Astrocyte of the cerebellum (primary cell): ENCODE measurements at regions not wholly inside any gene's neighbourhood (a gene's known extent, or its start where the extent isn't known, plus 50 kb on each side); places are given as distances from the start of the nearest gene placed in this dataset.

Experiments used
- DNase-seq: peaks from one replicate; pipeline ENCODE4 v3.0.0-alpha.2; 2011; ENCODE audit warnings: low read depth
- H3K4me3 ChIP-seq: 2 replicates; pipeline ENCODE4 v1.5.1; 2011; ENCODE audit warnings: mild to moderate bottlenecking, low read depth, low read length, moderate library complexity
- in situ Hi-C: cut with HindIII; loops from 2 replicates; pipeline ENCODE4 v1.10.0; 2017; ENCODE audit warnings: low sequenced_read_pairs
- TF ChIP-seq, protein P1 (sequence below): IDR thresholded peaks from 2 replicates; pipeline ENCODE4 v1.5.1; 2012; ENCODE audit warnings: low read length, low read depth, moderate library complexity, mild to moderate bottlenecking; ENCODE audit errors: missing control alignments

DNA sequence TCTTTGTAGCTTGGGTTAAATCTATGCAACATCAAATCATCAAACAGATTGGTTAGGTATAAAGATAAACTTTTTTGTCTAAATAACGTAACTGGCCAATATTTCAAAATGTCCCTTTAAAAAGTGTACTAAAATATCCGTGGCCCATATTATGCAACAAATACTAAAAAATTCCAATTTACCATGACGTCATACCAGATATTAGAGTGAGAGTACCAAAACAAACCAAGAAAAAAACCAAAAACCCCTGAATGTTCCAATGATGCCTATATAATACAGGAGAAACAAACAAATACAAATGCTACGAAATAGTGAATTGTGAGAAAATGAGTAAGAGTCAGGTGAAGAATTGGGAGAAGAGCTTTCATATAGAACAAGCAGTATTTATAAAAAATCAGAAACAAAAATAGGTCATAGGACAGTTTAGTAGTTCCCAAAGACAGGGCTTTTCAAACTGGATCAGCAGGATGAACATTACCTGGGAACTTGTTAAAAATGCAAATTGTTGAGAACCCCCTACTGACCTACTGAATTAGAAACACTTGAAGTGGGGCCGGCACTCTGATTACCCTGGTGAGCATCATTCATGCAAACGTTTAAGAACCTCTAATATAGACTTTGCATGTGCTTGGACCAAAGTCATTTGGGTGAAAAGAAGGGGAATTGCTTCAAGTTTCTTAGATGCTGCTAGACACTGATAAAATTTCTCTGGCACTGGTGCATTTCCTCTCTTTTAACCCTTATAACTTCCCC is 753.7 kb downstream of the DSC3 start:
- in situ Hi-C loops: no loop called here
- H3K4me3 ChIP-seq: no peak overlapping the region
- DNase-seq: no peak
- TF ChIP-seq, protein P1, sequence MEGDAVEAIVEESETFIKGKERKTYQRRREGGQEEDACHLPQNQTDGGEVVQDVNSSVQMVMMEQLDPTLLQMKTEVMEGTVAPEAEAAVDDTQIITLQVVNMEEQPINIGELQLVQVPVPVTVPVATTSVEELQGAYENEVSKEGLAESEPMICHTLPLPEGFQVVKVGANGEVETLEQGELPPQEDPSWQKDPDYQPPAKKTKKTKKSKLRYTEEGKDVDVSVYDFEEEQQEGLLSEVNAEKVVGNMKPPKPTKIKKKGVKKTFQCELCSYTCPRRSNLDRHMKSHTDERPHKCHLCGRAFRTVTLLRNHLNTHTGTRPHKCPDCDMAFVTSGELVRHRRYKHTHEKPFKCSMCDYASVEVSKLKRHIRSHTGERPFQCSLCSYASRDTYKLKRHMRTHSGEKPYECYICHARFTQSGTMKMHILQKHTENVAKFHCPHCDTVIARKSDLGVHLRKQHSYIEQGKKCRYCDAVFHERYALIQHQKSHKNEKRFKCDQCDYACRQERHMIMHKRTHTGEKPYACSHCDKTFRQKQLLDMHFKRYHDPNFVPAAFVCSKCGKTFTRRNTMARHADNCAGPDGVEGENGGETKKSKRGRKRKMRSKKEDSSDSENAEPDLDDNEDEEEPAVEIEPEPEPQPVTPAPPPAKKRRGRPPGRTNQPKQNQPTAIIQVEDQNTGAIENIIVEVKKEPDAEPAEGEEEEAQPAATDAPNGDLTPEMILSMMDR: no peak

DNA sequence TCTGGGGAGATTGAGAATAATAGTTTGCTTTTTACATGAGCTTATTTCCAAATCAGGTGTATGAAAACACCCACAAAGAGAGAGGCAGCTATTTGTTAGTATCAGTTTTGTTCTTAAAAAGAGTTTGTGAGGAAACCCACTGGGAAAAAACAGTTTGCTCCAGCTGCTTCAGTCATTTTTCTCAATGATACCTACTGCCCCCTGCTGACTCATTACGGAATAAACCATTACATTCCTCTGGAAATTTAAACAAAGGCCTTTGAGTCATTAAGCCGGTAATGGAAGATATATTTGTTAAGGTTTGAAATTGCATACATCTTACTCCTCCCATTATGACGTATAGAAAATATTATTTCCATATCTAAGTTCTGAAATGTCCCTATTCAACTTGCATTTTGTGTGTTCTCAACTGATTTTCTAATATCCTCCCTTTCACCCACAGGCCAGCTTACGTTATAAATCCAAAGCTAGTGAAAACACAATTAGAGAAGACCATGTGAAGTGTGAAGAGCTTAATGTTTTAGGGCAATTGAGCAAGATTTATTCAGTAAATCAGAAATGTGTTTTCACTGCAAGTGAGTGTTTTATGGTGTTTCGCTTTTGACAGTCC is 761.6 kb downstream of the DSC3 start:
- peak; percentile 59 for DNase-seq
- TF ChIP-seq, protein P1: peak; percentile 67
- in situ Hi-C loops: no loop called here
- no peak overlapping the region for H3K4me3 ChIP-seq

DNA sequence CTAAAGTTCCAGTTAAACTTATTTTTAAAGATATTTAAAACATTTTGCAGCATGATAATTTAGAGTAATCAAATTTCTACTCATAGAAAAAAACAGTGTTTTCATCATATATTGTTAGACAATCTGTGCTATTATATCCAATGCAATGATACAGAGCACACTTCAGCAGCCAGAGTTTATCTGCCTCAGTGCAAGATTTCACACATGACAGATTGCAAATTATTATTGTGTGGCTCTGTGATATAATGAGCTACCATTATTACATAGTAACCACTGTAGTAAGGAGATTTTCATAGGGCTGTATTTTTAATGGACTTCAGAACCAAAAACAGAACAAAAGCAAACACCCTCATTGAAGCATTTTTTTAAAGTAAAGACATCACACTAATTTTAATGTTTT is 762.4 kb downstream of the DSC3 start:
- H3K4me3 ChIP-seq: no peak overlapping the region
- in situ Hi-C loops: no loop called here
- DNase-seq: no peak
- TF ChIP-seq, protein P1: no peak

DNA sequence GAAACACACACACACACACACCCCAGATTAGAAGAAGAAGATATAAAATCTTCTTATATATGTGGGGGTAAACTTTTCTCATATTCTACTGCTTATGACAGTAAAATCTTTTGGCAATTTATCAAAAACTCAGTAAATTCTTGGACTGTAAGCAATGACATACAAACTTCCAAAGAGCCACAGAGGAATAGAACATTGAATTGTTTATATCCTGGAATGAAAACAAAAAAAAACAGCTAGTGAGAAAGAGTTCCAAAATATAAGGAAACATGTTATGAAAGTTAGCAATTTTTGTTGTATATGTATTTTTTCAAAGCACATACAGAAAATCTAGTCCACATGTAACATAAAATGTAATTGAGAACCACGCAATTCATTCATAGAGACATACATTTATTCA is 764.9 kb downstream of the DSC3 start:
- DNase-seq: no peak
- TF ChIP-seq, protein P1: no peak
- in situ Hi-C loops: no loop called here
- H3K4me3 ChIP-seq: no peak overlapping the region

DNA sequence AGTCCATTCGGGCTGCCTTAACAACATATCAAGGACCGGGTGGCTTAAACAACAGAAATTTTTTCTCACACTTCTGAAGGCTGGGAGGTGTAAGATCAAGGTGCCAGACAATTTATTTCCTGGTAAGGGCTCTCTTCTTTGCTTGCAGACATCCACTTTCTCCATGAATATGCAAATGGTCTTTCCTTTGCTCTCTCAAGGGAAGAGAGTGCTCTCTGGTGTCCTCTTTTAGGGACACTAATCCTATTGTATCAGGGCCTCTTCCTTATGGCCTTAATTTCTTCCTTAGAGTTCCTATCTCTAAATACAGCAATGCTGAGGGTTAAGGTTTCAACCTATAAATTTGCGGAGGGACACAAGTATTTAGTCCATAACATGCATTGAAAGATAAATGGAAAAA is 770.8 kb downstream of the DSC3 start:
- in situ Hi-C loops: no loop called here
- no peak overlapping the region for H3K4me3 ChIP-seq
- DNase-seq: no peak
- TF ChIP-seq, protein P1: no peak

DNA sequence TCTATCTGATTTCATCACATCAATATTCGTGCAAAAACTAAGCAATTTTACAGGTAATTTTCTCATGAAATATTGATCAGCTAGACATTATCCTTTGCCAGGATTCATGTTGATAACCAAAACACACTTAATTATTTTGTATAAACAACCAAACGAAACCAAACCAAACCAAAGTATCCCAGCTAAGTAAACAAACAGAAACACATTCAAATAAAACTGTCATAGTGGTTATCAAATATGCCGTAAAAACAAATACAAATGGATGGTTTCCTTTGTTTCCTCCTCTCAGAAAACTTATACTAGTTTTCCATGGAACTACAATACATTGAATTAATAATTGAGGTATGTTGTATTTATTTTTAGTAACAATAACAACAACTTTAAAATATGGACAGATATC is 777.4 kb downstream of the DSC3 start:
- TF ChIP-seq, protein P1: no peak
- in situ Hi-C loops: no loop called here
- DNase-seq: no peak
- no peak overlapping the region for H3K4me3 ChIP-seq
